OCI-LY7 (cell line): ENCODE measurements at regions not wholly inside any gene's neighbourhood (a gene's known extent, or its start where the extent isn't known, plus 50 kb on each side); places are given as distances from the start of the nearest gene placed in this dataset.

ENCODE experiments used
- BruUV-seq: library from RNA; stranded (reverse); fragments of 400-500 nt; replicated peaks from 2 replicates; lab custom pipeline; 2021; lab: Mats Ljungman, UMichigan
- CTCF ChIA-PET: fragments of 300-600 bp; sonication (Branson Sonifier 250); formaldehyde crosslinking; loops from one replicate; lab custom pipeline; 2022; ENCODE audit warnings: antibody characterized with exemption; ENCODE audit not compliant: unreplicated experiment; lab: Charles Lee
- POLR2A ChIA-PET: fragments of 300-600 bp; sonication (Branson Sonifier 250); formaldehyde crosslinking; loops from one replicate; lab custom pipeline; 2022; ENCODE audit warnings: antibody characterized with exemption; lab: Charles Lee
- DNase-seq: peaks from one replicate; pipeline ENCODE4 v3.0.0-alpha.2; 2015; ENCODE audit warnings: low spot score
- H2AFZ ChIP-seq: fragments of 200-600 bp; sonication (generic), shearing (Covaris generic); 2 replicates; pipeline ENCODE4 v1.6.1; 2014; ENCODE audit warnings: mild to moderate bottlenecking, antibody characterized with exemption, low read length, moderate library complexity
- H3K27ac ChIP-seq: fragments of 200-600 bp; sonication (generic); 2 replicates; pipeline ENCODE4 v1.5.1; 2014; ENCODE audit warnings: mixed run types, low read depth, mild to moderate bottlenecking, moderate library complexity, low read length, inconsistent platforms; ENCODE audit not compliant: poor library complexity, severe bottlenecking
- H3K36me3 ChIP-seq: fragments of 200-600 bp; sonication (generic); 2 replicates; pipeline ENCODE4 v1.6.1; 2014; ENCODE audit warnings: mild to moderate bottlenecking, antibody characterized with exemption, low read length, moderate library complexity, mixed read lengths; ENCODE audit not compliant: insufficient read depth
- H3K4me1 ChIP-seq: fragments of 200-600 bp; sonication (generic); 2 replicates; pipeline ENCODE4 v1.5.1; 2014; ENCODE audit warnings: mild to moderate bottlenecking, low read length; ENCODE audit not compliant: insufficient read depth, poor library complexity, severe bottlenecking
- H3K4me2 ChIP-seq: fragments of 200-600 bp; sonication (generic); 2 replicates; pipeline ENCODE4 v1.6.1; 2014; ENCODE audit warnings: mild to moderate bottlenecking, low read length
- H3K4me3 ChIP-seq: fragments of 200-600 bp; sonication (generic); 2 replicates; pipeline ENCODE4 v1.5.1; 2014; ENCODE audit warnings: mild to moderate bottlenecking, low read depth, low read length; ENCODE audit not compliant: poor library complexity, severe bottlenecking
- H3K79me2 ChIP-seq: fragments of 200-600 bp; sonication (generic); 2 replicates; pipeline ENCODE4 v1.6.1; 2016; ENCODE audit warnings: low read depth, mild to moderate bottlenecking, low read length, moderate library complexity, mixed read lengths; ENCODE audit not compliant: insufficient read depth
- H3K9me2 ChIP-seq: fragments of 200-600 bp; sonication (generic); 2 replicates; pipeline ENCODE4 v1.6.1; 2016; ENCODE audit warnings: mild to moderate bottlenecking, low read length, mixed read lengths; ENCODE audit not compliant: insufficient read depth
- H3K9me3 ChIP-seq: fragments of 200-600 bp; sonication (generic); 2 replicates; pipeline ENCODE4 v1.6.1; 2014; ENCODE audit warnings: mild to moderate bottlenecking, mixed run types, low read length, mixed read lengths
- H4K20me1 ChIP-seq: fragments of 200-600 bp; sonication (generic); 2 replicates; pipeline ENCODE4 v1.6.1; 2014; ENCODE audit warnings: mild to moderate bottlenecking, antibody characterized with exemption, low read length, moderate library complexity, mixed read lengths; ENCODE audit not compliant: insufficient read depth
- CTCF ChIP-seq: fragments of 200-600 bp; sonication (generic); conservative IDR thresholded peaks from 2 replicates; pipeline ENCODE4 v1.5.1; 2014; ENCODE audit warnings: mild to moderate bottlenecking, antibody characterized with exemption, low read length, moderate library complexity, mixed read lengths
- EZH2phosphoT487 ChIP-seq: fragments of 200-600 bp; sonication (generic); IDR thresholded peaks from 2 replicates; pipeline ENCODE4 v1.6.1; 2018; ENCODE audit warnings: low read depth, borderline replicate concordance, mild to moderate bottlenecking, mixed run types, antibody characterized with exemption, low read length, moderate library complexity, mixed read lengths
- intact Hi-C: fragments of 100-400 bp; cut with micrococcal nuclease; formaldehyde crosslinking; loops from one replicate; pipeline ENCODE4 v1.10.0; 2022; ENCODE audit not compliant: unreplicated experiment

GRCh38 chr5:98031496-98031895 is 742.0 kb upstream of the RGMB start:
- no peaks in the 10 kb centered on the region for H3K4me1 ChIP-seq
- no peak overlapping the region for H3K27ac ChIP-seq
- BruUV-seq: no TSS peak
- no peaks in the 10 kb centered on the region for H3K36me3 ChIP-seq
- ChIA-PET POLR2A (no interaction called here), CTCF (no interaction called here)
- H3K9me3 ChIP-seq: no peaks in the 10 kb centered on the region
- intact Hi-C loops: no loop called here
- no peak overlapping the region for H3K4me3 ChIP-seq
- DNase-seq: no peak
- no peaks in the 10 kb centered on the region for H3K9me2 ChIP-seq
- H4K20me1 ChIP-seq: no peaks in the 10 kb centered on the region
- TF ChIP-seq EZH2phosphoT487: no peak
- no peak for TF ChIP-seq CTCF
- H3K4me2 ChIP-seq: no peak overlapping the region
- no peak overlapping the region for H2AFZ ChIP-seq
- no peaks in the 10 kb centered on the region for H3K79me2 ChIP-seq

GRCh38 chr5:98031926-98032325 is 741.5 kb upstream of the RGMB start:
- POLR2A ChIA-PET: no interaction called here
- no TSS peak for BruUV-seq
- Histone ChIP-seq H3K79me2 (no peaks in the 10 kb centered on the region), H3K36me3 (no peaks in the 10 kb centered on the region), H3K9me3 (no peaks in the 10 kb centered on the region), H3K27ac (no peak overlapping the region), H4K20me1 (no peaks in the 10 kb centered on the region), H3K4me1 (no peaks in the 10 kb centered on the region), H2AFZ (no peak overlapping the region), H3K9me2 (no peaks in the 10 kb centered on the region), H3K4me3 (no peak overlapping the region), H3K4me2 (no peak overlapping the region)
- TF ChIP-seq EZH2phosphoT487 (no peak), CTCF (no peak)
- CTCF ChIA-PET: no interaction called here
- DNase-seq: no peak
- intact Hi-C loops: no loop called here

- Histone ChIP-seq H4K20me1 (no peaks in the 10 kb centered on the region), H3K36me3 (no peaks in the 10 kb centered on the region), H3K4me1 (no peaks in the 10 kb centered on the region), H3K4me2 (no peak overlapping the region), H2AFZ (no peak overlapping the region), H3K27ac (no peak overlapping the region), H3K9me2 (no peaks in the 10 kb centered on the region), H3K4me3 (no peak overlapping the region), H3K79me2 (no peaks in the 10 kb centered on the region), H3K9me3 (no peaks in the 10 kb centered on the region)
- DNase-seq: no peak
- intact Hi-C loops: no loop called here
- TF ChIP-seq CTCF (no peak), EZH2phosphoT487 (no peak)
- BruUV-seq: no TSS peak
- POLR2A ChIA-PET: no interaction called here
- CTCF ChIA-PET: no interaction called here
These were observed 731.8 kb upstream of the RGMB start for GRCh38 chr5:98041661-98042060.
